IMR-90 (cell line): ENCODE measurements at regions not wholly inside any gene's neighbourhood (a gene's known extent, or its start where the extent isn't known, plus 50 kb on each side); places are given as distances from the start of the nearest gene placed in this dataset.

Source experiments
- ATAC-seq: fragments of 200-7000 bp; cut with Tn5 transposase; 2 replicates; pipeline ENCODE4 v1.9.1; 2020; ENCODE audit warnings: low read depth, mild to moderate bottlenecking, moderate library complexity
- BruUV-seq: library from RNA; stranded (reverse); fragments of 400-500 nt; replicated peaks from 2 replicates; lab custom pipeline; 2021; lab: Mats Ljungman, UMichigan
- CTCF ChIA-PET: fragments of 300-600 bp; formaldehyde crosslinking; extraction: SDS; loops from one replicate; lab custom pipeline; 2021; ENCODE audit warnings: antibody characterized with exemption; lab: Yijun Ruan, JAX
- POLR2A ChIA-PET: fragments of 300-600 bp; sonication (Branson Sonifier 250); formaldehyde crosslinking; loops from one replicate; lab custom pipeline; 2022; ENCODE audit warnings: antibody characterized with exemption; ENCODE audit not compliant: unreplicated experiment; lab: Charles Lee
- DNase-seq: peaks from one replicate; pipeline ENCODE4 v3.0.0; 2013
- H2AFZ ChIP-seq: replicated peaks from 2 replicates; pipeline ENCODE3; 2013; ENCODE audit warnings: low read length, mild to moderate bottlenecking; ENCODE audit not compliant: poor library complexity
- H2AK5ac ChIP-seq: 2 replicates; pipeline ENCODE4 v1.6.1; 2013; ENCODE audit warnings: low read depth, low read length, inconsistent platforms
- H2AK9ac ChIP-seq: replicated peaks from 2 replicates; pipeline ENCODE3; 2013; ENCODE audit warnings: mild to moderate bottlenecking, low read depth, low read length, moderate library complexity; ENCODE audit not compliant: poor library complexity
- H2BK120ac ChIP-seq: 2 replicates; pipeline ENCODE4 v1.6.1; 2013; ENCODE audit warnings: low read depth, low read length, inconsistent platforms
- H2BK15ac ChIP-seq: 3 replicates; pipeline ENCODE4 v1.6.1; 2013; ENCODE audit warnings: low read depth, low read length, inconsistent platforms
- H2BK20ac ChIP-seq: 2 replicates; pipeline ENCODE4 v1.6.1; 2013; ENCODE audit warnings: low read depth, mild to moderate bottlenecking, inconsistent platforms, low read length, moderate library complexity
- H2BK5ac ChIP-seq: 2 replicates; pipeline ENCODE4 v1.6.1; 2013; ENCODE audit warnings: mild to moderate bottlenecking, low read depth, low read length, inconsistent platforms; ENCODE audit not compliant: poor library complexity, severe bottlenecking
- H3K14ac ChIP-seq: replicated peaks from 2 replicates; pipeline ENCODE4 v1.6.1; 2013; ENCODE audit warnings: low read depth, low read length, inconsistent platforms
- H3K18ac ChIP-seq: 2 replicates; pipeline ENCODE4 v1.6.1; 2013; ENCODE audit warnings: low read depth, low read length, control low read depth
- H3K23ac ChIP-seq: 2 replicates; pipeline ENCODE4 v1.6.1; 2013; ENCODE audit warnings: low read depth, low read length, inconsistent platforms
- H3K27ac ChIP-seq: 2 replicates; pipeline ENCODE4 v1.5.1; 2013; ENCODE audit warnings: mild to moderate bottlenecking, control low read depth, low read length; ENCODE audit not compliant: insufficient read depth
- H3K27me3 ChIP-seq: 2 replicates; pipeline ENCODE4 v1.6.1; 2013; ENCODE audit warnings: low read length; ENCODE audit not compliant: control insufficient read depth, insufficient read depth
- H3K36me3 ChIP-seq: 2 replicates; pipeline ENCODE4 v1.6.1; 2013; ENCODE audit warnings: low read length, mixed read lengths; ENCODE audit not compliant: control insufficient read depth, insufficient read depth
- H3K4ac ChIP-seq: 2 replicates; pipeline ENCODE4 v1.6.1; 2013; ENCODE audit warnings: low read depth, low read length, inconsistent platforms
- H3K4me1 ChIP-seq: 2 replicates; pipeline ENCODE4 v1.6.1; 2013; ENCODE audit warnings: low read length, mixed read lengths; ENCODE audit not compliant: control insufficient read depth, insufficient read depth
- H3K4me2 ChIP-seq: 2 replicates; pipeline ENCODE4 v1.6.1; 2013; ENCODE audit warnings: low read depth, mild to moderate bottlenecking, control low read depth, low read length, moderate library complexity
- H3K4me3 ChIP-seq: 2 replicates; pipeline ENCODE4 v1.5.1; 2013; ENCODE audit warnings: low read depth, mild to moderate bottlenecking, control low read depth, low read length, moderate library complexity; ENCODE audit not compliant: insufficient read depth
- H3K56ac ChIP-seq: 2 replicates; pipeline ENCODE4 v1.6.1; 2013; ENCODE audit warnings: low read length, inconsistent platforms; ENCODE audit not compliant: insufficient read depth; ENCODE audit errors: extremely low read depth
- H3K79me1 ChIP-seq, 2 experiments: 2 replicates each; pipeline ENCODE4 v1.6.1; 2013; ENCODE audit warnings: low read length in 2 of 2, inconsistent platforms in 1 of 2, low read depth in 1 of 2
- H3K9ac ChIP-seq: 2 replicates; pipeline ENCODE4 v1.6.1; 2013; ENCODE audit warnings: low read depth, low read length, control low read depth
- H3K9me1 ChIP-seq: 2 replicates; pipeline ENCODE4 v1.6.1; 2013; ENCODE audit warnings: low read length, inconsistent platforms; ENCODE audit not compliant: insufficient read depth
- H3K9me3 ChIP-seq: 2 replicates; pipeline ENCODE4 v1.6.1; 2013; ENCODE audit warnings: low read length; ENCODE audit not compliant: control insufficient read depth, insufficient read depth
- H4K20me1 ChIP-seq: 2 replicates; pipeline ENCODE4 v1.6.1; 2013; ENCODE audit warnings: low read length, inconsistent platforms; ENCODE audit not compliant: insufficient read depth
- H4K5ac ChIP-seq: 2 replicates; pipeline ENCODE4 v1.6.1; 2013; ENCODE audit warnings: mild to moderate bottlenecking, low read depth, low read length, control low read depth
- H4K8ac ChIP-seq, 2 experiments: 2 replicates each; pipeline ENCODE4 v1.6.1; 2013; ENCODE audit warnings: low read depth in 2 of 2, low read length in 2 of 2, control low read depth in 1 of 2, inconsistent platforms in 1 of 2
- H4K91ac ChIP-seq: 2 replicates; pipeline ENCODE4 v1.6.1; 2013; ENCODE audit warnings: low read depth, low read length, inconsistent platforms; ENCODE audit not compliant: insufficient read depth
- BHLHE40 ChIP-seq: fragments of 150-350 bp; IDR thresholded peaks from 2 replicates; pipeline ENCODE4 v1.6.1; 2016; ENCODE audit warnings: mild to moderate bottlenecking, low read depth, low read length
- CEBPB ChIP-seq: IDR thresholded peaks from 2 replicates; pipeline ENCODE4 v1.6.1; 2012; ENCODE audit warnings: low read depth, low read length, improper control_type of control experiment
- CHD1 ChIP-seq: IDR thresholded peaks from 2 replicates; pipeline ENCODE4 v1.6.1; 2012; ENCODE audit warnings: low read depth, low read length, improper control_type of control experiment
- CTCF ChIP-seq: conservative IDR thresholded peaks from 2 replicates; pipeline ENCODE4 v1.5.1; 2012; ENCODE audit warnings: mild to moderate bottlenecking, low read depth, low read length, improper control_type of control experiment
- ELK1 ChIP-seq: fragments of 150-350 bp; IDR thresholded peaks from 2 replicates; pipeline ENCODE4 v1.6.1; 2016; ENCODE audit warnings: low read depth, mild to moderate bottlenecking, low read length, moderate library complexity, borderline replicate concordance
- FOS ChIP-seq: fragments of 150-350 bp; IDR thresholded peaks from 2 replicates; pipeline ENCODE4 v1.6.1; 2016; ENCODE audit warnings: low read depth, low read length
- MAFK ChIP-seq: IDR thresholded peaks from 2 replicates; pipeline ENCODE4 v1.6.1; 2012; ENCODE audit warnings: low read depth, low read length, improper control_type of control experiment
- POLR2A ChIP-seq: IDR thresholded peaks from 2 replicates; pipeline ENCODE4 v1.6.1; 2012; ENCODE audit warnings: mild to moderate bottlenecking, low read depth, low read length
- WGBS, 2 experiments: methylation state at CpG; one replicate each; pipeline versions ENCODE4 v1.1.5 to v1.1.7; 2013; ENCODE audit warnings: missing lambda C conversion rate in 2 of 2; ENCODE audit not compliant: insufficient read length in 1 of 2; ENCODE audit errors: extremely low coverage in 2 of 2; 5-methylcytosine and 5-hydroxymethylcytosine counted together
- dilution Hi-C: fragments of 300-500 bp; cut with HindIII; formaldehyde crosslinking; loops from one replicate; pipeline ENCODE4 v1.14.3; 2018; ENCODE audit warnings: low sequenced_read_pairs; ENCODE audit not compliant: unreplicated experiment
- in situ Hi-C: fragments of 300-500 bp; cut with MboI; formaldehyde crosslinking; loops from 3 replicates; pipeline ENCODE4 v1.14.3; 2019; ENCODE audit warnings: low sequenced_read_pairs, inconsistent platforms, mixed read lengths
- intact Hi-C: fragments of 100-400 bp; cut with micrococcal nuclease; formaldehyde crosslinking; loops from 2 replicates; pipeline ENCODE4 v1.10.0; 2022

- dilution Hi-C loops = no loop called here
- no peak overlapping the region for H2AFZ ChIP-seq
- ChIA-PET POLR2A (no interaction called here), CTCF (interaction anchor here (0.6 to 2.3 kb wide), 4 partner anchors 32 to 142 kb away, joined by 3 to 8 read pairs (median 4); no protein-coding TSS in a partner anchor)
- peak overlapping the region; percentile 69 for H2BK120ac ChIP-seq
- DNase-seq = no peak
- ATAC-seq = no peak
- no peak overlapping the region for H3K56ac ChIP-seq
- TF ChIP-seq CTCF (no peak), FOS (no peak), MAFK (no peak), ELK1 (no peak), CEBPB (no peak), POLR2A (no peak), BHLHE40 (no peak), CHD1 (no peak)
- peak overlapping the region; percentile 50; the same call in 1 of the 2 replicates for H3K18ac ChIP-seq
- peaks cover 3% of the 10 kb centered on the region; the same call in 1 of the 2 replicates for H4K20me1 ChIP-seq
- intact Hi-C loops = loop anchor here (2.0 to 5.0 kb wide), 3 partner anchors 47 to 141 kb away; no protein-coding TSS in a partner anchor
- H3K4me1 ChIP-seq = peaks cover 22% of the 10 kb centered on the region
- peak overlapping the region; percentile 26 for H3K14ac ChIP-seq
- in situ Hi-C loops = no loop called here
- BruUV-seq = no TSS peak
- H4K5ac ChIP-seq = no peak overlapping the region; the same call in 1 of the 2 replicates
- H3K27me3 ChIP-seq = no peaks in the 10 kb centered on the region
- no peaks in the 10 kb centered on the region for H3K36me3 ChIP-seq
- H3K9me3 ChIP-seq = no peaks in the 10 kb centered on the region
- H2BK15ac ChIP-seq = peak overlapping the region; percentile 57; the same call in 1 of the 3 replicates
- H3K9me1 ChIP-seq = peaks cover 12% of the 10 kb centered on the region; the same call in 1 of the 2 replicates
- WGBS, 2 experiments = no CpG with 5 or more reads among the region's 4 CpGs
- H3K27ac ChIP-seq = 0 out of 2 replicates have a peak overlapping the region, but pooled peaks have one; percentile 26
- H3K4me2 ChIP-seq = no peak overlapping the region
- H3K4ac ChIP-seq = peak overlapping the region; percentile 71
- peak overlapping the region; percentile 76 for H3K23ac ChIP-seq
- no peak overlapping the region for H2AK9ac ChIP-seq
- no peak overlapping the region for H4K8ac ChIP-seq
- peak overlapping the region; percentile 62 for H2BK5ac ChIP-seq
- peak overlapping the region; percentile 48; the same call in 1 of the 2 replicates for H2BK20ac ChIP-seq
- H3K9ac ChIP-seq = no peak overlapping the region
- H4K91ac ChIP-seq = peak overlapping the region; percentile 76
- H2AK5ac ChIP-seq = peak overlapping the region; percentile 54
- no peak overlapping the region for H3K4me3 ChIP-seq
- peaks cover 14 to 56% of the 10 kb centered on the region in 2 experiments for H3K79me1 ChIP-seq
Observed at GRCh38 chr6:56709650-56710049, 67.0 kb upstream of the DST start.
